T-helper 2 cell (primary cell): ENCODE measurements at regions not wholly inside any gene's neighbourhood (a gene's known extent, or its start where the extent isn't known, plus 50 kb on each side); places are given as distances from the start of the nearest gene placed in this dataset.
"Not testable (repeated sequence)": the region's sequence is repeated elsewhere in the genome, so short reads cannot be mapped to it uniquely, and the experiment has no call there.

ENCODE experiments used
- DNase-seq, 5 experiments: peaks; one replicate each; pipeline versions ENCODE4 v3.0.0 to v3.0.0-alpha.2; 2012 to 2022

DNA sequence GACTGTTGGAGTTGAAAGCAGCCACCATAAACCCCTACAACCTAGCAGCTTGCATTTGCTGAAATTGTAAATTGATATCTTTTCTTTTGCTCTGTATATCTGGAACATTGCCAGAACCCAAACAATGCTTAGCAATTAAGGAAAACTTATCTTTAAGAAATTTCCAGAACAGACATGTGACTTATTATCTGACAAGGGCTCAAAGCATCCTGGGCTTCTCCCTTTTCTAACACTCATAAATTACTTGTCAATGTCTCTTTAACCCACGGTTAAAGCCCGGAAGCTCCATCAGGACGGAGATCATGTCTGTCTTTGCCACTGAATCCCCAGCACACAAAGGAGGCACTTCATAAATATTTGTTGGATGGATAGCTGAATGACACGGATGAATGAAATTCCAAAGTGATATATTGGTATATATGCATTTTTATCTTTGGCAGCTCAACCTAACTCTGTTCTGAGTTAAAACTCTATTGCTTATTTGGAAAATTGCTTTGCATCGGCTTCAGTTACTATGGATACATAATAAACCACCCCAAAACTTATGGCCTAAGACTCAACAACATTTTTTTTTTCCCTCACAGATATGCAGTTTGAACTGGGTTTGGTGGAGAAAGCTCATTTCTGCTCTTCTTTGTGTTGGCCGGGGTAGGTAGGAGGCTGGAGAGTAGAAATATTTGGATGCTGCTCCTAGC is 103.1 kb upstream of the CLINT1 start:
- no peak for DNase-seq

DNA sequence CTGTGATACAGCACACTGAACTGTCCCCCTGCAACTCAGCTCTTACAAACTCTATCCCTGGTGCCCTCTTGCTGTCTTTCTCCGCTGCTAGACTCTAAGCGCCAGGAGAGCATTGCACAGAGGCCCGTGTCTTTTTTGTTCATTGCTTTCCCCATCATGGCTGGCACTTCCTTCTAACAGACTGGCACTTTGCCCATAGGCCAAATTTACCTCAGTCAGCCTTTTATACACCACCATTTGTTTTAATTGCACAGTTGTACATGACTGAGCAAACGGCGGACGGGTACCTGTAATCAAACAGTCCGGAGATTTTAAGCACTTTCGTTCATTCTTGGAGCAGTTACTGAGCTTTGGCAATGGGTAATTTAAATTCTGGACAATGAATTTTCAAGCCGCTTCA is 102.2 kb upstream of the CLINT1 start:
- no peak for DNase-seq

- no peak for DNase-seq
Observed at GRCh38 chr5:157959370-157959769, 100.4 kb upstream of the CLINT1 start.

DNA sequence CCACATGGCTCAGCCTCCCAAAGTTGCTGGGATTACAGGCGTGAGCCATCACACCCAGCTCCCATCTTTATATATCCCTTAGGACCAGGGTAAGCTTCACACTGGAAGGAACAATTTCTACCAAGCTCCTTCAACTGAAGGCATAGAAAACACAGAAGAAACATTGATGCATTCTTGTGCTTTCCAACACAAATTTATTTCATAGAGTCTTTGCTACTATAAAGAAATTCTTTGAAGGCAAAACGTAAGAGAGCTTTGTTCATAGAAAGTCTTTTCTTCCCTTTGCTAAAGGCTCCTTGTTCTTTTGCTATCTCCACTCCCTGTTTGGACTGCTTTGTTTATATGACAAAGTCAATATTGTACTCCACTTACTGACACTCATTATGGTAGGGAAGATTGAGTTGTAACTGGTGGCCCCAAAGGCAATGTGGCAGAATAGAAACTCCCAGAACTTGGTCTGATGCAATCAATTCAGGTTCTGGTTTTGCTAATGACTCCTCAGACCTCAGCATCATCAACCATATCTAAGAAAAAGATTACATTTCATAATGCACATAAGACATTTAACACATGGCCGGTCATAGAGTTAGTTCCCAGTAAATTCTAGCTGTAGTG is 97.4 kb upstream of the CLINT1 start:
- DNase-seq, result peak in 1 of 5 experiments; percentile 3

DNA sequence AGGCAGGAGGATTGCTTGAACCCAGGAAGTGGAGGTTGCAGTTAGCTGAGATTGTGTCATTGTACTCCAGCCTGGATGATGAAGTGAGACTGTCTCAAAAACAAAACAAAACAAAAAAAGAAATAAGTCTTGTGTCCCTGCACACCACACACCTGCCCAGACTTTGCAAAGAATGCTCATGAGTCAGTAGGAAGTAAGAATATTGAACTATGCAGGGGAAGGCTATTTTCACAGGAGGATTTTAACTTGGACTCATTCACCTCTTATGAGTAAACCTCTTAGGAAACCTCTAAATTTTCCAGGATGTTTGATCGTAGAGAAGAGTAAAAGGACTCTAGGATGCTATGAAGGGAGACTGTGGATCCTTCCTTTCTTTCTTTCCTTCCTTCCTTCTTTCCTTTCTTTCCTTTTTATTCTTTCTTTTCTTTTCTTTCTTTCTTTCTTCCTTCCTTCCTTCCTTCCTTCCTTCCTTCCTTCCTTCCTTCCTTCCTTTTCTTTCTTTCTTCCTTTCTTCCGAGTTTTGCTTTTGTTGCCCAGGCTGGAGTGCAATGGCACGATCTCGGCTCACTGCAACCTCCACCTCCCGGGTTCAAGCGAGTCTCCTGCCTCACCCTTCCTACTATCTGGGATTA is 96.7 kb upstream of the CLINT1 start:
- DNase-seq, result no peak

- no peak for DNase-seq
Observed at GRCh38 chr5:157952374-157952685, 93.4 kb upstream of the CLINT1 start.

GRCh38 chr5:157951673-157952373 is 92.9 kb upstream of the CLINT1 start:
- DNase-seq, result no peak

GRCh38 chr5:157949520-157949919 is 90.6 kb upstream of the CLINT1 start:
- DNase-seq, result no peak

DNA sequence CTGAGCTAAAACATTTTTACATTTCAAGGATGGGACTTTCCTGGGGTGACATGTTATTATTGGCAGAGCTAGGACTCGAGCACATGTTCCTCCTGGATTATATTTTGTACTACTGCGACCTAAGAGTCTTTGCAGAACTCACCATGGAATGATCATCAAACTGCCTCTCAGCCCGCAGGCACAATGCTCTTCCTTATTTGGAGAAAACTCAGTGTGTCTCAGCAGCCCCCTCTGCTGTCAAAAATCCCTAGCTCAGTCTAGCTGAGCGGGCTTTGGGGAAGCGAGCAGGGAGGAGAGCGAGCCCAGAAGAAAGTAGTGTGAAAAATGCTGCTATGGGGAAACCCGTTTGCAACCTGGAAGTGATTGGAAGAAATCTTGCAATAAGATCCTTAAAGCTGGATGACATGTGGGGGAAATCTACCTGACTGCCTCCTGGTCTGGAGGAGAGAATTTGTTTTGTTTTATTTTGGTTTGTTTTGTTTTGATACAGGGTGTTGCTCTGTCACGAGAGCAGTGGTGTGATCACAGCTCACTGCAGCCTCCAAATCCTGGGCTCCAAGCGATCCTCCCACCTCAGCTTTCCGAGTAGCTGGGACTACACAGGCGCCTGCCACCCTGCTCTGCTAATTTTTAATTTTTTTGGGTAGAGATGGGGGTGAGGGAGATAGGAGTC is 89.9 kb upstream of the CLINT1 start:
- peak; percentile 28 to 78 (median 61) for DNase-seq

- no peak for DNase-seq
Observed at GRCh38 chr5:157947156-157947555, 88.2 kb upstream of the CLINT1 start.

DNA sequence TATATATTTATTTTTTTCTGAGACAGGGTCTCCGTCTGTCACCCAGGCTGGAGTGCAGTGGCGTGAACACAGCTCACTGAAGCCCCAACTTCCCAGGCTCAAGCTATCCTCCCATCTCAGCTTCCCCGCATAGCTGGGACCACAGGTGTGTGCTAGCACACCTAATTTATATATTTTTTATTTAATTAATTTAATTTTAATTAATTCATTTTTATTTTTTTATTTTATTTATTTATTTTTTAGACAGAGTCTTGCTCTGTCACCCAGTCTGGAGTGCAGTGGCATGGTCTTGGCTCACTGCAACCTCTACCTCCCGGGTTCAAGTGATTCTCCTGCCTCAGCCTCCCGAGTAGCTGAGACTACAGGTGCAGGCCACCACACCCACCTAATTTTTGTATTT is 86.9 kb upstream of the CLINT1 start:
- not testable (repeated sequence) for DNase-seq

- DNase-seq, result no peak
Observed at GRCh38 chr5:157944938-157945337, 86.0 kb upstream of the CLINT1 start.

GRCh38 chr5:157944077-157944633 is 85.2 kb upstream of the CLINT1 start:
- DNase-seq, result no peak

DNA sequence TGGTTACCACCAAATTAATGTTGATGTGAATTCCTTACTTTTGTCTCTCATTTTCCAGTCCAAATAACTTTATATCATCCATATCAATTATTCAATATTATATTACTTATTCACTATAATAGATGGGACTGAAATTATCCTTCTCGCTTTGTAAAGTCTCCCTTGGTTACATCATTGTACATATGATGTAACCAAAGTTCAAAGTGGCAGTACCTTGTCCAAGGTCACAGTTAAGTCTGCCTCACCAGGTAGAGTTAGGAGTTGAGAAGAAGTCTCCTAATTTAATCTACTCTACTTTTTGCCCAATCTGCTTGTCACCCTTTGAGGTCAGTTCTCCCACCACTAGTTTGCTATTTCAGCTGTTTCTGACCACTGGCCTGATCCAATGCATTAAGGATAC is 83.7 kb upstream of the CLINT1 start:
- no peak for DNase-seq

DNA sequence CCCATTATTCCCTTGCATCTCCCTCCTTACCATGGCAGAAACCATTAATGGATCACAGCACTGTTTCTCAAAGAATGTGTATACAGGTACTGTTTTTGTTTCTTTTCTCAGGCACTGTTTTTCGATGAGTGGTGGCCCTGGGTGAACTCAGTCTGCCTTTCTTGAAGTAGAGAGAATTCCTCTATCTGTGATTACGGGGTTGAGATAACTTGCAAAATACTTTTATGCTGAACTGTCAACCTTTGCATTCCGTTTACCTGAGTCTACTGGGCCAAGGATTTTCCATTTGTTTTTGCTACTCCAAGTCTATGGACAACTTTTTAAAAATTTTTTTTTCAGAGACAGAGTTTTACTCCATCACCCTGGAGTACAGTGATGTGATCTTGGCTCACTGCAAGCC is 82.7 kb upstream of the CLINT1 start:
- no peak for DNase-seq

GRCh38 chr5:157938101-157938500 is 79.2 kb upstream of the CLINT1 start:
- not testable (repeated sequence) for DNase-seq

- DNase-seq, result not testable (repeated sequence)
Observed at GRCh38 chr5:157936776-157937501, 78.0 kb upstream of the CLINT1 start.

DNA sequence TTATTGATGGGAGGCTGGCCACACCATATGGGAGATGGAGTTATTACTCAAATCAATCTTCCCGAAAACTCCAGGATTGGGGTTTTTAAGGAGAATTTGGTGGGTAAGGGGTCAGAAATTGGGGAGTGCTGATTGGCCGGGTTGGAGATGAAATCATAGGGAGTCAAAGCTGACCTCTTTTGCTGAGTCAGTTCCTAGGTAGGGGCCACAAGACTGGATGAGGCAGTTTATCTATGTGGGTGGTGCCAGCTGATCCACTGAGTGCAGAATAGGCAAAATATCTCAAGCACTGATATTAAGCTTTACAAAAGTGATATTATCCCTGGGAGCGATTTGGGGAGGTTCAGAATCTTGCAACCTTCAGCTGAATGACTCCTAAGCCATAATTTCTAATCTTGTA is 75.7 kb upstream of the CLINT1 start:
- no peak for DNase-seq

DNA sequence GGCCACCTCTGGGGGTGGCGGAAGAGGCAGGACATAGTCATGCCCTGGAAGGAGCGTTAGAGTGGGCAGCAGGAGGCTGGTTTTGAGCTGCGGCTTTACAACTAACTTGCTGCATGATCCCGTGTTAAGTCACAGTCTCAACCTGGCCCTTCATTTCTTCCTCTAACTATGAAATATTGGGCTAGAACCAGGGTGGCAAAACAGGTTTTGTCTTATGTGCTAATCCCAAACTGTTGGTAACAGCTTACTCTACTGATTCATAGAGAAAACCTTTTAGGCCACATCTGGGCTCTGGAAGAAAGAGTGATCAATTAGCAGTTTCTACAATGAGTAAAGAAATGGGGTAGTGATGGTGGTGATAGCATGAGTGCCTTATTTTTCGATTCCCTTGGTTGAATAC is 74.1 kb upstream of the CLINT1 start:
- DNase-seq, result no peak

GRCh38 chr5:157930710-157931109 is 71.8 kb upstream of the CLINT1 start:
- DNase-seq, result no peak

DNA sequence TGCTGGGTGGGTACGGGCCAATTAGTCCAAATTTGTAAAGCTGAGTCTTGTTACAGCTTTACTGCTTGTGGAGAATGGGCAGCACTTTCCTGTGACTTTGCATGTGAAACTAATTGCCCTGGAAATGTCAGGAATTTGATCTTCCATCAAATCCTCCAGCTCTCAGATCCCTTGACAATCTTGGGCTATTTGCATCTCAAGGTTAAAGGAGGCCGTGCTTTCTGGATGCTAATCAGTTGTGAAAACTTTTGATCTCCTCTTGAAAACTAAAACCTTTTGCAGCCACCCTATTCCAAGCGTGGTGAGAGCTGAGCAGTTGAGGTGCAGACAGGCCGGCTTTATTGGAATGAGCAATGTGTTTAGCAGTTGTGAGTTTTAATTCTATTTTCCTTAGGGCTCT is 68.0 kb upstream of the CLINT1 start:
- no peak for DNase-seq
